Liver (tissue), 7 donors: ENCODE measurements at regions not wholly inside any gene's neighbourhood (a gene's known extent, or its start where the extent isn't known, plus 50 kb on each side); places are given as distances from the start of the nearest gene placed in this dataset.
"Not testable (repeated sequence)": the region's sequence is repeated elsewhere in the genome, so short reads cannot be mapped to it uniquely, and the experiment has no call there.

Experiments used
- DNase-seq: peaks from one replicate; pipeline ENCODE4 v3.0.0-alpha.2; 2017; ENCODE audit warnings: low spot score
- H3K27ac ChIP-seq, 2 donors: one replicate each; pipeline ENCODE4 v1.7.0; 2013; ENCODE audit warnings: inconsistent platforms in 2 of 2, low read length in 2 of 2, control low read depth in 1 of 2, low read depth in 1 of 2, mild to moderate bottlenecking in 1 of 2
- H3K27me3 ChIP-seq, 4 donors: one replicate each; pipeline versions ENCODE4 v1.6.1 to v1.7.0; 2013; ENCODE audit warnings: low read length in 3 of 4, inconsistent platforms in 1 of 4, mild to moderate bottlenecking in 1 of 4, moderate library complexity in 1 of 4; ENCODE audit not compliant: control insufficient read depth in 4 of 4, insufficient read depth in 4 of 4
- H3K36me3 ChIP-seq, 4 donors: one replicate each; pipeline versions ENCODE4 v1.6.1 to v1.7.0; 2013; ENCODE audit warnings: low read length in 3 of 4, mild to moderate bottlenecking in 3 of 4, low read depth in 1 of 4, moderate library complexity in 1 of 4; ENCODE audit not compliant: control insufficient read depth in 4 of 4, insufficient read depth in 3 of 4
- H3K4me1 ChIP-seq, 4 donors: one replicate each; pipeline versions ENCODE4 v1.6.1 to v1.7.0; 2013; ENCODE audit warnings: low read length in 3 of 4, mild to moderate bottlenecking in 3 of 4, moderate library complexity in 1 of 4; ENCODE audit not compliant: control insufficient read depth in 4 of 4, insufficient read depth in 4 of 4
- H3K4me3 ChIP-seq, 3 donors: one replicate each; pipeline versions ENCODE4 v1.6.1 to v1.7.0; 2013; ENCODE audit warnings: low read length in 3 of 3, control low read depth in 1 of 3, low read depth in 1 of 3, mild to moderate bottlenecking in 1 of 3
- H3K9ac ChIP-seq, 2 donors: one replicate each; pipeline ENCODE4 v1.7.0; 2013; ENCODE audit warnings: low read length in 2 of 2, mild to moderate bottlenecking in 2 of 2, moderate library complexity in 2 of 2, control low read depth in 1 of 2, low read depth in 1 of 2
- H3K9me3 ChIP-seq, 4 donors: one replicate each; pipeline versions ENCODE4 v1.6.1 to v1.7.0; 2013; ENCODE audit warnings: low read length in 3 of 4; ENCODE audit not compliant: control insufficient read depth in 4 of 4
- ATF3 ChIP-seq: IDR thresholded peaks from 2 replicates; pipeline ENCODE4 v1.6.1; 2016; ENCODE audit warnings: antibody characterized with exemption
- EGR1 ChIP-seq, 2 donors: IDR thresholded peaks; 2 replicates each; pipeline ENCODE4 v1.6.1; 2016 to 2018; ENCODE audit warnings: antibody characterized with exemption in 2 of 2, low read depth in 2 of 2
- FOXA1 ChIP-seq: IDR thresholded peaks from 2 replicates; pipeline ENCODE4 v1.6.1; 2016; ENCODE audit warnings: antibody characterized with exemption
- FOXA2 ChIP-seq: IDR thresholded peaks from 2 replicates; pipeline ENCODE4 v1.6.1; 2016; ENCODE audit warnings: antibody characterized with exemption
- GABPA ChIP-seq, 2 donors: IDR thresholded peaks in 1 of 2; conservative IDR thresholded peaks in 1 of 2; 2 replicates each; pipeline ENCODE4 v1.6.1; 2016; ENCODE audit warnings: antibody characterized with exemption in 2 of 2, mild to moderate bottlenecking in 1 of 2, moderate library complexity in 1 of 2
- JUND ChIP-seq, 2 donors: IDR thresholded peaks; 2 replicates each; pipeline ENCODE4 v1.6.1; 2016; ENCODE audit warnings: antibody characterized with exemption in 2 of 2
- RXRA ChIP-seq, 2 donors: IDR thresholded peaks; 2 replicates each; pipeline ENCODE4 v1.6.1; 2017 to 2018; ENCODE audit warnings: antibody characterized with exemption in 2 of 2, mild to moderate bottlenecking in 1 of 2
- SP1 ChIP-seq: IDR thresholded peaks from 2 replicates; pipeline ENCODE4 v1.6.1; 2018; ENCODE audit warnings: antibody characterized with exemption, mild to moderate bottlenecking
- ZBTB33 ChIP-seq: IDR thresholded peaks from 2 replicates; pipeline ENCODE4 v1.6.1; 2016; ENCODE audit warnings: antibody characterized with exemption
- WGBS: extraction: QIAGEN DNeasy Blood & Tissue Kit; methylation state at CpG from one replicate; pipeline ENCODE4 v1.1.7; 2013; 5-methylcytosine and 5-hydroxymethylcytosine counted together
- donor health status: healthy.
- donor health status: healthy.
- donor health status: healthy.
- donor health status: healthy.

- Histone ChIP-seq H3K27ac (no peak overlapping the region), H3K4me3 (no peak overlapping the region), H3K36me3 (no peaks in the 10 kb centered on the region), H3K27me3 (peaks cover 0 to 9% (median 0%) of the 10 kb centered on the region in 4 donors), H3K9ac (no peak overlapping the region), H3K4me1 (no peaks in the 10 kb centered on the region), H3K9me3 (peaks cover 0 to 2% (median 0%) of the 10 kb centered on the region in 4 donors)
- 62% methylated on average over 4 of the region's 4 CpGs for WGBS
- DNase-seq: no peak
- no peak for TF ChIP-seq JUND (IDR thresholded peaks at IDR 0.05)
Measured at GRCh38 chr12:108424026-108424425, 84.9 kb upstream of the CMKLR1 start.

GRCh38 chr12:108423486-108423885 lies 84.4 kb upstream of the CMKLR1 start:
- TF ChIP-seq GABPA (IDR thresholded peaks at IDR 0.05 in 1 of 2, conservative IDR thresholded peaks at IDR 0.05 in 1 of 2): no peak
- TF ChIP-seq ZBTB33: no peak
- no peak for TF ChIP-seq SP1
- no peak for TF ChIP-seq EGR1 (IDR thresholded peaks at IDR 0.05; ENCODE audit: low read depth in 2 of 2)
- TF ChIP-seq JUND (IDR thresholded peaks at IDR 0.05): no peak
- TF ChIP-seq FOXA2: no peak
- no peak for TF ChIP-seq ATF3
- no peak for TF ChIP-seq RXRA (IDR thresholded peaks at IDR 0.05)
- TF ChIP-seq FOXA1: no peak
- H3K9me3 ChIP-seq: peaks cover 0 to 2% (median 0%) of the 10 kb centered on the region in 4 donors
- 76% methylated on average over 4 of the region's 4 CpGs for WGBS
- H3K4me3 ChIP-seq: no peak overlapping the region
- no peak overlapping the region for H3K9ac ChIP-seq
- no peak overlapping the region for H3K27ac ChIP-seq
- H3K36me3 ChIP-seq: no peaks in the 10 kb centered on the region
- H3K27me3 ChIP-seq: peaks cover 0 to 9% (median 0%) of the 10 kb centered on the region in 4 donors
- H3K4me1 ChIP-seq: no peaks in the 10 kb centered on the region
- no peak for DNase-seq

GRCh38 chr12:108421082-108421481 lies 82.0 kb upstream of the CMKLR1 start:
- WGBS: 74% methylated on average over 2 of the region's 4 CpGs
- not testable (repeated sequence) for H3K4me1 ChIP-seq, H3K9me3 ChIP-seq, H3K27ac ChIP-seq, H3K9ac ChIP-seq, H3K27me3 ChIP-seq, DNase-seq, H3K36me3 ChIP-seq, H3K4me3 ChIP-seq

- not testable (repeated sequence) for H3K9ac ChIP-seq, DNase-seq, H3K4me1 ChIP-seq, H3K27ac ChIP-seq, H3K4me3 ChIP-seq, H3K36me3 ChIP-seq, H3K27me3 ChIP-seq, H3K9me3 ChIP-seq
- 91% methylated on average over 20 of the region's 20 CpGs for WGBS
Measured at GRCh38 chr12:108420421-108420820, 81.3 kb upstream of the CMKLR1 start.
